AG04450 (cell line): ENCODE measurements at regions not wholly inside any gene's neighbourhood (a gene's known extent, or its start where the extent isn't known, plus 50 kb on each side); places are given as distances from the start of the nearest gene placed in this dataset.

Source experiments
- CTCF ChIA-PET: fragments of 300-600, 350-600 bp; formaldehyde crosslinking; extraction: SDS; loops from one replicate; lab custom pipeline; 2022; ENCODE audit warnings: antibody characterized with exemption, inconsistent platforms; lab: Charles Lee
- POLR2A ChIA-PET: fragments of 350-600 bp; formaldehyde crosslinking; extraction: SDS; loops from one replicate; lab custom pipeline; 2021; ENCODE audit warnings: antibody characterized with exemption, inconsistent platforms; lab: Yijun Ruan, JAX
- DNase-seq: peaks from one replicate; pipeline ENCODE4 v3.0.0-alpha.2; 2011; ENCODE audit warnings: low read depth, low spot score
- H3K27ac ChIP-seq: one replicate; pipeline ENCODE4 v1.5.1; 2012; ENCODE audit warnings: low read depth, low read length, control low read depth
- H3K27me3 ChIP-seq: one replicate; pipeline ENCODE4 v1.6.0; 2012; ENCODE audit warnings: low read length; ENCODE audit not compliant: control insufficient read depth, insufficient read depth
- H3K4me3 ChIP-seq: 2 replicates; pipeline ENCODE4 v1.5.1; 2011; ENCODE audit warnings: mild to moderate bottlenecking, low read depth, low read length, control low read depth
- H3K9me3 ChIP-seq: 2 replicates; pipeline ENCODE4 v1.5.1; 2012; ENCODE audit warnings: low read length; ENCODE audit not compliant: control insufficient read depth, insufficient read depth
- CTCF ChIP-seq: IDR thresholded peaks from 2 replicates; pipeline ENCODE4 v1.5.1; 2011; ENCODE audit warnings: low read depth, low read length, control low read depth, inconsistent platforms

GRCh38 chr3:72309661-72310418 is 524.9 kb upstream of the PROK2 start:
- CTCF ChIA-PET: no interaction called here

GRCh38 chr3:72308641-72309040 is 523.7 kb upstream of the PROK2 start:
- H3K27me3 ChIP-seq: peaks cover 5% of the 10 kb centered on the region
- ChIA-PET POLR2A (interaction anchor here (0.7 kb wide), 2 partner anchors 9 to 596 kb away, joined by 4 to 6 read pairs; no protein-coding TSS in a partner anchor), CTCF (no interaction called here)
- TF ChIP-seq CTCF: no peak
- no peak overlapping the region for H3K4me3 ChIP-seq
- no peak overlapping the region for H3K27ac ChIP-seq
- no peak for DNase-seq
- H3K9me3 ChIP-seq: no peaks in the 10 kb centered on the region

More at GRCh38 chr3:72309661-72310418, 524.9 kb upstream of the PROK2 start:
- H3K4me3 ChIP-seq: no peak overlapping the region
- TF ChIP-seq CTCF: no peak
- POLR2A ChIA-PET: no interaction called here
- H3K27me3 ChIP-seq: peaks cover 3% of the 10 kb centered on the region
- DNase-seq: no peak
- no peaks in the 10 kb centered on the region for H3K9me3 ChIP-seq
- peak overlapping the region; percentile 39 for H3K27ac ChIP-seq

GRCh38 chr3:72307438-72308115 is 522.6 kb upstream of the PROK2 start:
- POLR2A ChIA-PET: interaction anchor here (0.7 kb wide), 3 partner anchors 10 to 597 kb away, joined by 4 to 6 read pairs (median 5); no protein-coding TSS in a partner anchor
- no peak overlapping the region for H3K4me3 ChIP-seq
- no peak overlapping the region for H3K27ac ChIP-seq
- CTCF ChIA-PET: no interaction called here
- H3K9me3 ChIP-seq: no peaks in the 10 kb centered on the region
- peaks cover 5% of the 10 kb centered on the region for H3K27me3 ChIP-seq
- TF ChIP-seq CTCF: no peak
- DNase-seq: no peak

- H3K9me3 ChIP-seq: no peaks in the 10 kb centered on the region
- ChIA-PET CTCF (no interaction called here), POLR2A (interaction anchor here (0.6 kb wide), 1 partner anchor 14 kb away, joined by 5 read pairs; no protein-coding TSS in a partner anchor)
- no peak for TF ChIP-seq CTCF
- no peak overlapping the region for H3K4me3 ChIP-seq
- no peak for DNase-seq
- no peak overlapping the region for H3K27ac ChIP-seq
- peaks cover 5% of the 10 kb centered on the region for H3K27me3 ChIP-seq
Measured at GRCh38 chr3:72306800-72307341, 521.9 kb upstream of the PROK2 start.

- Histone ChIP-seq H3K27ac (no peak overlapping the region), H3K4me3 (no peak overlapping the region), H3K9me3 (peaks cover 3% of the 10 kb centered on the region; the same call in 1 of the 2 replicates), H3K27me3 (peaks cover 5% of the 10 kb centered on the region)
- no peak for DNase-seq
- CTCF ChIA-PET: no interaction called here
- POLR2A ChIA-PET: no interaction called here
- no peak for TF ChIP-seq CTCF
Measured at GRCh38 chr3:72303926-72304325, 519.0 kb upstream of the PROK2 start.
